IPS-18c (cell line): ENCODE measurements at regions not wholly inside any gene's neighbourhood (a gene's known extent, or its start where the extent isn't known, plus 50 kb on each side); places are given as distances from the start of the nearest gene placed in this dataset.
"Not testable (repeated sequence)": the region's sequence is repeated elsewhere in the genome, so short reads cannot be mapped to it uniquely, and the experiment has no call there.

Experiments
- H3K4me3 ChIP-seq: 2 replicates; pipeline ENCODE4 v1.7.0; 2013; ENCODE audit warnings: low read depth, mild to moderate bottlenecking, low read length, moderate library complexity; ENCODE audit not compliant: insufficient read depth
- H3K9me3 ChIP-seq: one replicate; pipeline ENCODE4 v1.6.1; 2013; ENCODE audit warnings: mild to moderate bottlenecking, low read length, moderate library complexity; ENCODE audit not compliant: control insufficient read depth, insufficient read depth

GRCh38 chr17:33949100-33949499 lies 306.0 kb upstream of the CCL2 start:
- H3K4me3 ChIP-seq, result no peak overlapping the region
- no peaks in the 10 kb centered on the region for H3K9me3 ChIP-seq

DNA sequence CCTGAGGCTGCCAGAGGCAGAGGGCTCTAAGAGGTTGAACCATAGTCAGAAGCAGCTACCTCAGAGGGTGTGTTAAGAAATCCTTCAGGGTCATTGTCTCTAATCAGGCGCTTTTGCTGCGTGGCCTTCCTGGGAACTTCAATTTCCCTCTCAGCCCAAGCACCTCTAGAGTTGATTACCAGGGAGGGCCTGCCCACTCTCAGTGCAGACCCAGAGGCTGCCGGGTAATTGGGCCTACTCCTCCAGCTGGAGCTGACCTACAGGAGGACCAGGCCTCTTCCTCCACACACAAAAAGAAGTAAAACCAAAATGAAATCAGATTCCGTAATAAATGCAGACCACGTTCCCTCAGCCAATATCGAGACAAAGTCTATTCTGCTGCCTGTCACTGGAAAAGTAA lies 305.0 kb upstream of the CCL2 start:
- H3K4me3 ChIP-seq, result no peak overlapping the region
- no peaks in the 10 kb centered on the region for H3K9me3 ChIP-seq

- H3K9me3 ChIP-seq, result no peaks in the 10 kb centered on the region
- H3K4me3 ChIP-seq, result no peak overlapping the region
These were observed 302.7 kb upstream of the CCL2 start for GRCh38 chr17:33952425-33952824.

DNA sequence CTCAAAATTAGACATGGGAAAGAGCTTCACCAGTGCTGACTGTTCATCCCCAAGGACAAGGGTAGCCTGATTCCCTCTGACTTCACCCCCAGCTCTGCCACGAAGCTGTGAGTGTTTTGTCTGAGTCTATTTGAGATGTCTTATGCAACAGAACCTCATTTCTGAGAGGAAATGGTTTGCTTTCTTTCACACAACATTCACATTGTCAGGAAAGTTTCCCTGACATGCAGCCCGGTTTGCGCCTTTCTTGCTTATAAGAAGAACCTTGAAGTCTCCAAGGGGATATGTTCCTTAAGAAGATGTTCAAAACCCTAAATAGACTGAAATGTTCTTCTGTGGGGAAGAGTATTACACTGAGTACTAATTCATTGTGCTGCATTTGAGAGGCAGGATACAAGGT lies 300.5 kb upstream of the CCL2 start:
- Histone ChIP-seq H3K9me3 (peaks cover 11% of the 10 kb centered on the region), H3K4me3 (no peak overlapping the region)

DNA sequence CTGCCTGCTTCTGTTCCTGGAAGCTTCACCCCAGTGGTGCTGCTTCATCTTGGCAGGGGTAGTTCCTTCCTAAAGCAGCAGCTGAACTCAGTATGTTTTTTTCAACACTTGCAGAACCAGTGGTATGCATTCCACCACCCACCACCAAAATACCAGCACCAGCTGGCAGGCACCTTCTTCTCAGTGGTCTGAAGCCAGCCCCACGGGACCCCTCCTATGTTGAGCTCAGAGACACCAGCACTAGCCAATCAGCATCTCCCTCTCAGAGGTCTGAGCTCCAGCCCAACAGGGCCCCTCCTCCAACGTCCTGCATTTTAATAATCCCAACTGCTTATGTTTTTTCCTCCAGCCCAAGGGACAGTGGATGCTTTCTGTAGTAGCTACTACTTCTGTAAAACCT lies 299.6 kb upstream of the CCL2 start:
- Histone ChIP-seq H3K9me3 (peaks cover 11% of the 10 kb centered on the region), H3K4me3 (no peak overlapping the region)

- not testable (repeated sequence) for H3K4me3 ChIP-seq
- H3K9me3 ChIP-seq, result peaks cover 11% of the 10 kb centered on the region
These were observed 296.0 kb upstream of the CCL2 start for GRCh38 chr17:33959098-33959497.

DNA sequence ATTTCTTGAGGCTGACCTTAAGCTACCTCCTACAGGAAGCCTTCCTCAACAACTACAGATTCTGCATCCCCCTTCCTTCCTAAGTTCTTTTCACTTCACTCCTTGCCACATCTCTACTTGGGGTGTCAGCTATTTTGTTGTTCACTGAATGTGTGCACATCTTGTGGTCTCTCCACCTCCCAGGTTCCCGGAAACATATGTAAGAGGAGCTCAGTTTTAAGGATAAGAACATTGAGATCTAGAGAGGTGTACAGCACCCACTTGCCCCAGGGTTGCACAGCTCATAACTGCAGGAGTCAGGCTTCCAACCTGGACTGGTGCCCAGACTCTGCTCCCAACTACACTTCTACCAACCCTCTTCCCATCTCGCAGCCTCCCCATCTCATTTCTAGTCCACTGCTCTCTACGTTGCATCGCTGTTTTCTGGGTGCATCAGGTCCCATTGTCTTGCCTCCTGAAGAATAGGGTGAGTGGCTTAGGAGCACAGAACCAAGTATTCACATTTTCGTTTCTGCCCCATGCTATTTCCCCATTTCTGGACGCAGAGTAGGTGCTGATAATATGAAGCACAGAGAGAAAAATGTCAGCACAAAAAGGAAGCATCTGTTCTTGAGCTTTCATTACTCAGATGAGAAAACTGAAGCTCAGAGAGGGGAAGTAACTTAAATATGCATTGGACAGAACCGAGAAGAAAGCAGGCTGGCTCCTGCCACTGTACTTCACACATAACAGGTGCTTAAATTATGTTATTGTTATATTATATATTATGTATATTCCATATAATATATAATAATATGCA lies 292.0 kb upstream of the CCL2 start:
- peaks cover 8% of the 10 kb centered on the region for H3K9me3 ChIP-seq
- H3K4me3 ChIP-seq, result no peak overlapping the region

DNA sequence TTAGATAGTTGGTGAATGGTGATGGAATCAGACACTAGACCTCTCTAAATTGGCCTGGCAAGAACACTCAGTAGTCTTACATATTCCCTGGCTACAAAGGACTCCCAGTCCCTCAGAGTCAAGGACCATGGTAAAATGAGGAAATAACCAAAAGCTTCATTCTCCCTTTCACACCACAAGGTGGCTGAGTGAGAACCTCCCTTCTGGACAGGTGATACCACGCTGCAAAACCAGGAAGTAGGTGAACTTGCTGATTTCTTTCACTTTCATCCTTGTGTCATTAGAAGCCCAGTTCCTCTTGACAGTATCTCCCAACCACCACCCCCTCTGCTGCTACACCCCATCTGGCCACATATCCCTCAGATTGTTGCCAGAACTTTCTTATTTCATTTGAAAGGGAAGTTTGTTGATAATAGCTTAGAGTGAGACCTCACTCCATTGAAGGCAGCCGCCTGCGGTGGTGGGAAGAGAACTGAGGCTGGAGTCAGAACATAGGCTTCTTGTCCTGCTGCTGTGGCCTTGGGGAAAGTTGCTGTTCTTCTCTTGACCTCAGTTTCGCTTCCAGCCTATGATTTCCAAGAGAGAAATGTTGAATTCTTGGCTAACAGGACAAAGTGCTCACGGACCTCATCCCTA lies 290.6 kb upstream of the CCL2 start:
- Histone ChIP-seq H3K9me3 (peaks cover under 1% of the 10 kb centered on the region), H3K4me3 (no peak overlapping the region)

- no peak overlapping the region for H3K4me3 ChIP-seq
- no peaks in the 10 kb centered on the region for H3K9me3 ChIP-seq
These were observed 288.6 kb upstream of the CCL2 start for GRCh38 chr17:33966410-33967059.

GRCh38 chr17:33967608-33968349 lies 287.3 kb upstream of the CCL2 start:
- Histone ChIP-seq H3K9me3 (no peaks in the 10 kb centered on the region), H3K4me3 (no peak overlapping the region)

DNA sequence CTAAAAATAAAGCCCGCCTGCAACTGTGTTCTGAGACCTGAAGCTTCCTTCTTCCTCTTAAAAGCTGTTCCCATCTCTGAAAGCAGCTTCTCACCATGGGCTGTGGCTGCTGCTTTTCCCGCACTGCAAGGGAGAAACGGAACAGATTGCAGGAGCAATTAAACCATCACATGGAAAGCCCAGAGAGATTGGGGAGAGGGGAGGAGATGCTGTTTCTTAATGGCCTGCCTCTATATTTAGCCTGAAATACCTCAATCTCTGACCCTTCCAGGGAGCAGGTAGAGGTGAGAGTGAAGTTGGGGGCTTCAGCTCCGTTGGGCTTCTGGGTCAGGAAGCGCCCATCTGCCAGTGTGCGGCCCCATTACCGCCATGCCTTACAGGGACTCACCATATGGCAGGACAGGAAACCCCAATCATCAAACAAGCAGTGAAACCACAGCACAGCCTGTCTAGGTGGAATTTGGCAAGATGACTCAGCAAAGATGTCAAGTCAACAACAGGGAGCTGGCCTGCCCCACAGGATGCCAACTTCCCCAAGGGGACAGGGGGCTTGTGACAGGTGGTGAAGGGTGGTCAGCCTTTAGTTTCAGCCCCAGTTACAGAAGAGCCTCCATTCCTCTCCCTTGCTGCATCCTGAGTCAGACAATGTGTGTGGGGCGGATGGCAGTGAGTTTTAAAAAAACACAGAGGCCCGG lies 286.6 kb upstream of the CCL2 start:
- Histone ChIP-seq H3K9me3 (no peaks in the 10 kb centered on the region), H3K4me3 (no peak overlapping the region)

DNA sequence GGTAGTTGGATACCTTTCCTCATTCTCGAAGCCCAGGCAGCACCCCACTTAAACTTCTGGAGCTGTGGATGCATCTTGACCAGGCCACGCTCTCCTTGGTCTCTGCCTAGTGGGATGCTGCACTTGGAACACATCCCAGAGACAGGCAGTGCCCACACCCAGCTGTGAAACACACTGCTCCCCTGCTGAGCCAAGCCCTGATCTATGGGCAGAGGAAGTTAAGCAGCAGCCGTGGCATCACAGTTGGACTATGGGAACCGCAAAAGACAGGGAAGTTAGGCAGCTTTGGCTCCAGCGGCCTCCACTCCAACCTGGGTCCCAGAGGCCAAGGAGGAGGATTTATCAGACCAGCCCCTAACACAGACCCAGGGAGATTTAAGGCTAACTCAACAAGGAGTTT lies 284.8 kb upstream of the CCL2 start:
- H3K9me3 ChIP-seq, result no peaks in the 10 kb centered on the region
- no peak overlapping the region for H3K4me3 ChIP-seq

DNA sequence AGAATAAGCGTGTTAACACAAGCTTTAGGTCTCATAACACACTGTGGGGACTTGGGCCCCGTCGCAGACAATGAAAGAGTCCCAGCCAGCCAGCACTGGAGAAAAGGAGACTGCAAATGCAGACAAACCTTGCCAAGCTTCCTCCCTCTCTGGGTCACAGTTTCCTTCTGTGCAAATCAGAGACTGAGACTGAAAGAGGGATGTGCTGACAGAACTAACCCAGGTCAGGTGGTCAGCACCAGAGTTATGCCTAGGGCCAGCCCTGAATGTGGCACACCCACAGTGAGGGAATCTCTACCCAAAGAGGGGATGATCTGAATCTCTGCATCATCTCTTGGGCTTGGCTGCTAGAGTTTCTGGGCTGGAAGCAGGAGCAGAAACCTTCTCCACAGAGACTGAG lies 282.3 kb upstream of the CCL2 start:
- H3K4me3 ChIP-seq, result no peak overlapping the region
- H3K9me3 ChIP-seq, result no peaks in the 10 kb centered on the region

DNA sequence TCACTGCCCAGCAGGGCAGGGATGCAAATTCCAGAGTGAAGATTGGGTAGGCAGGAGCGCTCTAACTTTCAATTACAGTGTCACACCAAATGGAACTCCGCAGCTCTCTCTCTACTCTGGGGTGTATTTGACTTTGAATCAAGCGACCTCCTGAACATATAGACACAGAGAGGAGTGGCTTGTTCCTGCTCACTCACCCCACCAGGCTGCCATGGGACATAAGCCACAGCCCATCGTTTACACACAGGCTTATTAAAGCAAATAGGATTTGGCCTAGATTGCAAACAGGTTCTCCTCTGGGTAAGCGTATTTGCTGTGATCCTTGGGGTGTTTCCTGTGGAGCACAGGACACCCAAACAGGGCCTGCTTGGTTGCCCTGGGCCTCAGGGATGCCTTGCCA lies 281.6 kb upstream of the CCL2 start:
- no peaks in the 10 kb centered on the region for H3K9me3 ChIP-seq
- H3K4me3 ChIP-seq, result no peak overlapping the region

DNA sequence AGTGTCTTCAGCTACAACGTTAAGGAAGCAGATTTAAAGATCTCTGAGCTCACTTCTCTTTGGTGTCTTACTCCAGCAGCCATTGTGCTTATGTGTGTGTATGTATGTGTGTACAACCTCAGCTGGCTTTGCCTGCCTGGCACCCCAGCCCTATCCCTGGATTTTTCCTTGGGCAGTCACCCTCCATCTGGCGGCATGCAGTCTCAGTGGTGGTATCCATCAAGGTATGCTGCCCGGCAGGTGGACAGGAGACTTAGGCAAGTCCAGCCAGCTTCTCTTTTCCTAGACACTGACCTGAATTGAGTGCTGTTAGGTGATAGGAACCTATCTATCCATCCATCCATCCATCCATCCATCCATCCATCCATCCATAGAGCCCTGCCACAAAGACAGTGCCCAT lies 280.8 kb upstream of the CCL2 start:
- Histone ChIP-seq H3K4me3 (no peak overlapping the region), H3K9me3 (no peaks in the 10 kb centered on the region)

DNA sequence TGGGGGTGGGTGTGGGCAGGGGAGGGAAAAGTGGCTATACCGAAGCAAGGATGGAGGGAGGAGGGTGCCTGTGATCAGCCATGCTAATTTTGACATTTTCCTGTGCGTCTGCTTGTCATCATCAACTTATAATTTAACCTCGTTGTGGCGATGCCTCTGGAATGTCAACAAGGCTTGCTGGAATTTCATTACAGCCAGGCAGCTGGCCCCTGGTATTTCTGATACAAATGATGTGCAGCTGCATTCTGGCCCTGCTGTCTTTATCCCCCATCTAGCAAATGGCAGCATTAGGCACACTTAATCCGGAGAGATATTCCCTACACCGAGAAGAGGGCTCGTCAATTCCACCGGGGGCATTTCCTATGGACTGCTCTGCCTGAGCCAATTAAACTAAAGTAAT lies 278.3 kb upstream of the CCL2 start:
- no peak overlapping the region for H3K4me3 ChIP-seq
- no peaks in the 10 kb centered on the region for H3K9me3 ChIP-seq
